Astrocyte (in vitro differentiated cells and primary cell): ENCODE measurements at regions not wholly inside any gene's neighbourhood (a gene's known extent, or its start where the extent isn't known, plus 50 kb on each side); places are given as distances from the start of the nearest gene placed in this dataset.

Experiments
- DNase-seq: peaks from one replicate; pipeline ENCODE4 v3.0.0-alpha.2; 2010; ENCODE audit warnings: low read depth
- FAIRE-seq: peaks from 2 replicates; lab custom pipeline; 2011; peaks lifted over from hg19 to GRCh38; lab: Jason Lieb, UNC
- H2AFZ ChIP-seq: 2 replicates; pipeline ENCODE4 v1.6.0; 2012; ENCODE audit warnings: low read depth, low read length, inconsistent platforms
- H3K27ac ChIP-seq: 2 replicates; pipeline ENCODE4 v1.5.1; 2011; ENCODE audit warnings: low read depth, low read length, inconsistent platforms
- H3K27me3 ChIP-seq: 2 replicates; pipeline ENCODE4 v1.6.0; 2011; ENCODE audit warnings: low read length, inconsistent platforms; ENCODE audit not compliant: insufficient read depth
- H3K36me3 ChIP-seq: 2 replicates; pipeline ENCODE4 v1.5.1; 2011; ENCODE audit warnings: low read length, inconsistent platforms; ENCODE audit not compliant: insufficient read depth
- H3K4me1 ChIP-seq: 2 replicates; pipeline ENCODE4 v1.5.1; 2011; ENCODE audit warnings: low read length, inconsistent platforms; ENCODE audit not compliant: insufficient read depth
- H3K4me2 ChIP-seq: 2 replicates; pipeline ENCODE4 v1.6.0; 2012; ENCODE audit warnings: low read length, inconsistent platforms
- H3K4me3 ChIP-seq: 2 replicates; pipeline ENCODE4 v1.5.1; 2011; ENCODE audit warnings: low read depth, mild to moderate bottlenecking, low read length, inconsistent platforms; ENCODE audit not compliant: insufficient read depth
- H3K79me2 ChIP-seq: 2 replicates; pipeline ENCODE4 v1.6.0; 2012; ENCODE audit warnings: mild to moderate bottlenecking, low read length, inconsistent platforms; ENCODE audit not compliant: insufficient read depth
- H3K9ac ChIP-seq: 2 replicates; pipeline ENCODE4 v1.6.0; 2012; ENCODE audit warnings: mild to moderate bottlenecking, low read length, inconsistent platforms
- H3K9me3 ChIP-seq: 2 replicates; pipeline ENCODE4 v1.5.1; 2012; ENCODE audit warnings: low read depth, mild to moderate bottlenecking, low read length, inconsistent platforms; ENCODE audit not compliant: insufficient read depth
- H4K20me1 ChIP-seq: 2 replicates; pipeline ENCODE4 v1.6.0; 2012; ENCODE audit warnings: low read length, inconsistent platforms; ENCODE audit not compliant: insufficient read depth
- H3K27ac Mint-ChIP-seq: one replicate; pipeline ENCODE4 v1.8.0; 2021; ENCODE audit warnings: mild to moderate bottlenecking, mixed read lengths; ENCODE audit not compliant: unreplicated experiment
- H3K27me3 Mint-ChIP-seq: one replicate; pipeline ENCODE4 v1.8.0; 2021; ENCODE audit warnings: low read depth, mixed read lengths; ENCODE audit not compliant: unreplicated experiment
- H3K36me3 Mint-ChIP-seq: one replicate; pipeline ENCODE4 v1.8.0; 2021; ENCODE audit warnings: low read depth, mixed read lengths; ENCODE audit not compliant: unreplicated experiment
- H3K4me1 Mint-ChIP-seq: one replicate; pipeline ENCODE4 v1.8.0; 2021; ENCODE audit warnings: low read depth, mixed read lengths; ENCODE audit not compliant: unreplicated experiment
- H3K4me3 Mint-ChIP-seq: one replicate; pipeline ENCODE4 v1.8.0; 2021; ENCODE audit warnings: mild to moderate bottlenecking, moderate library complexity, mixed read lengths; ENCODE audit not compliant: unreplicated experiment
- H3K9me3 Mint-ChIP-seq: one replicate; pipeline ENCODE4 v1.8.0; 2021; ENCODE audit warnings: mild to moderate bottlenecking, mixed read lengths; ENCODE audit not compliant: unreplicated experiment
- EZH2 ChIP-seq: IDR thresholded peaks from 2 replicates; pipeline ENCODE4 v1.6.1; 2012; ENCODE audit warnings: mild to moderate bottlenecking, low read length, inconsistent platforms; ENCODE audit not compliant: insufficient read depth
- TF ChIP-seq, protein P1 (sequence below): IDR thresholded peaks from 2 replicates; pipeline ENCODE4 v1.5.1; 2011; ENCODE audit warnings: low read depth, mild to moderate bottlenecking, inconsistent platforms, low read length, moderate library complexity; ENCODE audit not compliant: insufficient read depth

DNA sequence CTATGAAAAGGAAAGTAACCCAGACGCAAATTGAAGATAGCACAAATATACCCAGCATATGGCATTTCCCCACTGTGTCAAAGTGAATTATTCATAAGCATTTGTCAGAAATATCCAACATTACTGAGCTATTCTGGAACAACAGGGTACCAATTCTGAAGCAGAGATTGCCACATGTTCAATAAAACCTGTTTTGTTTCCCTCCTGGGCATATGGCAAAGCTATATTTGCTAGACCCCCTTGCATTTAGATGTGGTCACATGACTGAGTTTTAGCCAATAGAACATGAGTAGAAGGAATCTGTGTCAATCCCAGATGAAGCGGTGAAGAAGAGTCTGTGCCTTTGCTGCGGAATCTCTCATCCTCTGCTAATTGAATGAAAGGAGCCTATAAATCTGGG lies 296.4 kb upstream of the DLGAP1 start:
- Mint-ChIP-seq H3K4me1 (no peaks in the 10 kb centered on the region), H3K4me3 (no peak overlapping the region), H3K9me3 (peaks cover 7% of the 10 kb centered on the region), H3K27me3 (peaks cover 8% of the 10 kb centered on the region), H3K36me3 (no peaks in the 10 kb centered on the region), H3K27ac (no peak overlapping the region)
- Histone ChIP-seq H3K4me3 (no peak overlapping the region), H3K27ac (no peak overlapping the region), H3K4me2 (no peak overlapping the region), H3K4me1 (no peaks in the 10 kb centered on the region), H3K9ac (no peak overlapping the region), H3K27me3 (no peaks in the 10 kb centered on the region), H3K9me3 (no peaks in the 10 kb centered on the region), H2AFZ (no peak overlapping the region), H3K79me2 (no peaks in the 10 kb centered on the region), H4K20me1 (no peaks in the 10 kb centered on the region), H3K36me3 (no peaks in the 10 kb centered on the region)
- TF ChIP-seq, protein P1, sequence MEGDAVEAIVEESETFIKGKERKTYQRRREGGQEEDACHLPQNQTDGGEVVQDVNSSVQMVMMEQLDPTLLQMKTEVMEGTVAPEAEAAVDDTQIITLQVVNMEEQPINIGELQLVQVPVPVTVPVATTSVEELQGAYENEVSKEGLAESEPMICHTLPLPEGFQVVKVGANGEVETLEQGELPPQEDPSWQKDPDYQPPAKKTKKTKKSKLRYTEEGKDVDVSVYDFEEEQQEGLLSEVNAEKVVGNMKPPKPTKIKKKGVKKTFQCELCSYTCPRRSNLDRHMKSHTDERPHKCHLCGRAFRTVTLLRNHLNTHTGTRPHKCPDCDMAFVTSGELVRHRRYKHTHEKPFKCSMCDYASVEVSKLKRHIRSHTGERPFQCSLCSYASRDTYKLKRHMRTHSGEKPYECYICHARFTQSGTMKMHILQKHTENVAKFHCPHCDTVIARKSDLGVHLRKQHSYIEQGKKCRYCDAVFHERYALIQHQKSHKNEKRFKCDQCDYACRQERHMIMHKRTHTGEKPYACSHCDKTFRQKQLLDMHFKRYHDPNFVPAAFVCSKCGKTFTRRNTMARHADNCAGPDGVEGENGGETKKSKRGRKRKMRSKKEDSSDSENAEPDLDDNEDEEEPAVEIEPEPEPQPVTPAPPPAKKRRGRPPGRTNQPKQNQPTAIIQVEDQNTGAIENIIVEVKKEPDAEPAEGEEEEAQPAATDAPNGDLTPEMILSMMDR, result no peak
- TF ChIP-seq EZH2, result no peak
- FAIRE-seq (no peak), DNase-seq (no peak)

DNA sequence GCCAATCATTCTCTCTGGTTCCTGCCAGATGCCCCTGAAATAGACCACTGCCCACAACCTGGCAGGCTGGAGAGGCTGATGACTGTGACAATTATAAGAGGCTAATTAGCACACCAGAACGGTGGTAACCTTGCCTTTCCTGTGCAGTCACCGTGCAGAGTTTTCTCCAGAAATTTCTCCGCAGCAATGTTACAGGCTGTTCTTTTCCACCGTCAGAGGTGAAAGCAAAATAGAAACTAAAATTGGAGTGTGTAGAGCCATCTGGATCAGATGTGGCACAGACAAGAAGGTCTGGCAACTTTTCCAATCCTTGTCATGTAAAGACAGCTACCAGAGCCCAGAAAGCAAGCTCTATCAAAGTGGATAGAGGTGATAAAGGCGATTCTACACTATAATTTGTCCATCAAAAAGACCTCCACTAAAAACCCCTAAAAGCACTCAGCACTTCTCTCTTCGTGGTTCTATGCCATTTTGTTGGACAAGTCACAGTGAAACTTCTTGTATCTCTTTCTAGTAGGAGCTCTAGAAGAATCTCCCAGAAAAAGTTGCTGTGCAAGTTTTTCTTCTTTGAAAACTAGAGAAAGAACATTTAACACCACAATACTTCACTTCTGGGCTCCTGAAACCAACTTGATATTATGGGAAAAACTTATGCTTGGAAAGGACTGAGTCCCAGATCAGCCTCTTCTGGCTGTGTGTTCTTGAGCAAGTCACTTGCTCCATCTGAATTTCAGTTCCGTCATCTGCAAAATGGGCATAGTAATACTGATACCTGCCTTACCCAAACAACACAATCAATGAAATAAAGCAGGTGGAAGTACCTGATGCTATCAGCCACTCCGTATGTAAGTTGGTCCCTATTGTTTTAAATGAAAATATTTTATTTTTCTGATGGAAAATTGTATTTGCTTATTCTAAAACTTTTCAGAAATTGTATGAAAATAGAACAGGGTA lies 295.6 kb upstream of the DLGAP1 start:
- Mint-ChIP-seq H3K27ac (no peak overlapping the region), H3K27me3 (peaks cover 8% of the 10 kb centered on the region), H3K4me3 (no peak overlapping the region), H3K4me1 (no peaks in the 10 kb centered on the region), H3K9me3 (peaks cover 8% of the 10 kb centered on the region), H3K36me3 (no peaks in the 10 kb centered on the region)
- H3K27ac ChIP-seq, result no peak overlapping the region
- H3K27me3 ChIP-seq, result no peaks in the 10 kb centered on the region
- no peaks in the 10 kb centered on the region for H3K4me1 ChIP-seq
- H2AFZ ChIP-seq, result no peak overlapping the region
- no peak overlapping the region for H3K4me2 ChIP-seq
- TF ChIP-seq, protein P1, result no peak
- TF ChIP-seq EZH2, result no peak
- H3K9ac ChIP-seq, result no peak overlapping the region
- H3K36me3 ChIP-seq, result no peaks in the 10 kb centered on the region
- no peak overlapping the region for H3K4me3 ChIP-seq
- no peaks in the 10 kb centered on the region for H3K9me3 ChIP-seq
- no peaks in the 10 kb centered on the region for H3K79me2 ChIP-seq
- no peak for FAIRE-seq
- no peak for DNase-seq
- H4K20me1 ChIP-seq, result no peaks in the 10 kb centered on the region

DNA sequence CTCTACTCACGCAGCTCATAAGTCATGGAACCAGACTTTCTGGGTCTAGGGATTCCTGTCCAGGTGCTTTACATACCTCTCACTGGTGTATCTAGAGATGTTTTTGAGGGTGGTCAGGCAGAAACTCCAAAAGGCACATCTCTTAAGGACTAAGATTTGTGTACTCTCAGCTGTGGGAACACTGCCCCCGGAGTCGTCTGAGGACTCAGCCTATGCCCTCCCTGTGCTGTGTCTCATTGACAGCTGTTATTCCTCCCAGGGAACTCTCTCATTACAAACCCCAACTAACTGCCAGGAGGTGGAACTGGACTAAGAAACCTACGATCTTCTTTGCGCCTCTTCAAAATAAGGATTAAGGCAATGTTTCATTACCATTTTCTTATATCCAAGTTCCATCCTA lies 293.9 kb upstream of the DLGAP1 start:
- Histone ChIP-seq H3K4me3 (no peak overlapping the region), H3K27me3 (no peaks in the 10 kb centered on the region), H3K4me1 (no peaks in the 10 kb centered on the region), H2AFZ (no peak overlapping the region), H3K27ac (no peak overlapping the region), H3K4me2 (no peak overlapping the region), H3K36me3 (no peaks in the 10 kb centered on the region), H4K20me1 (no peaks in the 10 kb centered on the region), H3K9me3 (no peaks in the 10 kb centered on the region), H3K79me2 (no peaks in the 10 kb centered on the region), H3K9ac (no peak overlapping the region)
- no peak for TF ChIP-seq EZH2
- TF ChIP-seq, protein P1, result no peak
- peaks cover 12% of the 10 kb centered on the region for H3K9me3 Mint-ChIP-seq
- peaks cover 8% of the 10 kb centered on the region for H3K27me3 Mint-ChIP-seq
- H3K4me1 Mint-ChIP-seq, result no peaks in the 10 kb centered on the region
- FAIRE-seq (no peak), DNase-seq (no peak)
- no peaks in the 10 kb centered on the region for H3K36me3 Mint-ChIP-seq
- no peak overlapping the region for H3K4me3 Mint-ChIP-seq
- no peak overlapping the region for H3K27ac Mint-ChIP-seq
